Fibroblast of skin of left quadriceps (primary cell): ENCODE measurements at regions not wholly inside any gene's neighbourhood (a gene's known extent, or its start where the extent isn't known, plus 50 kb on each side); places are given as distances from the start of the nearest gene placed in this dataset.

ENCODE experiments used
- DNase-seq, 2 experiments: peaks; one replicate each; pipeline ENCODE4 v3.0.0-alpha.2; 2013; ENCODE audit warnings: low read depth in 2 of 2

DNA sequence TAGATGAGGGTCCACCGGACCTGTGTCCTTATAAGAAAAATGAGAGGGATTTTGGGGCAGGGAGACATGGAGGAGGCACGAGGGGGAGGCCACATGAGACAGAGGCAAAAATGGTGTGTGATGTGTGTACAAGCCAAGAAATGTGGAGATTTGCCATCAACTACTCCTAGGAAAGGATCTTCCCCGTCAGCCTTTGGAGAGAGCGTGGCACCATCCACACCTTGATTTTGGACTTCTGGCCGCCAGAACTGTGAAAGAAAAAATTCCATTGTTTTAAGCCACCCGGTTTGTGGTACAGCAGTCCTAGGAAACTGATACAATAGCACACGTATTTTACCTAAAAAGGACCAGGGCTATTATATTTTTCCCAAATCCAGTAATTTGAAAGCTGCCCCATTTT lies 829.0 kb upstream of the SALL3 start:
- no peak for DNase-seq

DNA sequence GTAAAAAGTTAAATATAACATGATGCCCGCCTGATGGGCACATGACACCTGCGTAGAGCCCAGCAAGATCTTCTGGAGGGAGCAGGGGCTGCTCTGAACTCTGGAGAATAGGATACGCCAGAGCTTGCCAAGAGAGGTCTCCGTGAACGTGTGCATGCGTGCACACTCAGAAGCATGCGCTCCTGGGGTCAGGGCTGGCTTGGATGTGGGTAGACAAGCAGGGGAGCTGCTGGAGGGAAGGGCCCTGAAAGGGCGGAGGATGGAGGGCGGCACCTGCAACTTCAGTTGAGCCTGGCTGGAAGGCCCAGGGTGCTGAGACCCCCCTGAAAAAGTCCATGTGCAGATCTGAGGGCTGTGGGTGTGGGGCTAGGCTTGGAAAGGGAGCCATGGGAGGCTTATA lies 828.4 kb upstream of the SALL3 start:
- no peak for DNase-seq

DNA sequence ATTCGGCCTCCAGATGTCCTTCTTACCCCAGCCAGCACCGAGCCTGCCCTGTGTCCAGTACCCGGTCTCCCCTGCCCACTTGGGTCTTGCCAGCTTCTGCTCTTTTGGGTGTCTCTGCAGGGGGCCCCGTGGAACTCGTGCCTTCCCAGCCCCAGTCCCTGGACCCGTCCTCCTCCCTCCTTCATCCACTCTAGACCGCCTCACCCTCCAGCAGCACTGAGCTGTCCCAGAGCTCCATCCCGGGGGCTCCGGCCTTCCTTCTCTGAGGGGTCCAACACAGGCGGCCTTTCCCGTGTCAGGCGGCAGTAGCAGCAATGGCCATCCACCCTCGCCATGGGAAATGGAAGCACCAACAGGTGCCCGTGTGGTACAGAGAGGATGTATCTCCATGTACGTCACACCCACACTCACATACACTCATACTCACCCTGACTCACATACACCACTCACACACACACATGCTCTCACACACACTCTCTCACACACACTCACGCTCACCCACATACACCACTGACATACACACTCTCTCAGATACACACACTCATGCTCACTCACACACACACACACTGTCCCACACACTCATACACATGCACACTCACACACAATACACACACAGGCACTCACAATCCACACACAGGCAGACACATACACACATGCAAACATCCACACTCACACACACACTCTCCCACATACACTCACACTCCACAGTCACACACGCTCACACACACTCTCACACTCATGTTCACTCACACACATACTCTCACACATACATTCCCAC lies 827.5 kb upstream of the SALL3 start:
- no peak for DNase-seq

DNA sequence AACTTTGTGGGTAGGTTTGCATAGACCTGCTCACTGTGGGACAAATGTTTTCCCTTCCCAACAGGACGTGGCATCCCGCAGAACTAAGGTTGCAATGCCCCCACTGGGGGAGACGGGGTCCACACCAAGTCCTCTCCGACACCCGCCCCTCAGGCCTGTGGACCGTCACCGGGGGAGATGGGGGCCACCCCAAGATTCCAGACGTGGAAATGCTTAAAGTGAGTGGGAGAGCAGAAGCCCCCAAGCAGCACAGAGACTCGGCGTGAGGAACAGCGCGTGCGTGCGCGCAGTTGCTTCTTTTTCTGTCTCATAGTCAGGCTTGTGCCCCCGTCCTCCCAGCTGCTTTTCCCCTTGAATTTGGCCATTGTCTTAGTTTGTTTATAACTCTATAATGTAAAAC lies 826.3 kb upstream of the SALL3 start:
- DNase-seq: no peak

DNA sequence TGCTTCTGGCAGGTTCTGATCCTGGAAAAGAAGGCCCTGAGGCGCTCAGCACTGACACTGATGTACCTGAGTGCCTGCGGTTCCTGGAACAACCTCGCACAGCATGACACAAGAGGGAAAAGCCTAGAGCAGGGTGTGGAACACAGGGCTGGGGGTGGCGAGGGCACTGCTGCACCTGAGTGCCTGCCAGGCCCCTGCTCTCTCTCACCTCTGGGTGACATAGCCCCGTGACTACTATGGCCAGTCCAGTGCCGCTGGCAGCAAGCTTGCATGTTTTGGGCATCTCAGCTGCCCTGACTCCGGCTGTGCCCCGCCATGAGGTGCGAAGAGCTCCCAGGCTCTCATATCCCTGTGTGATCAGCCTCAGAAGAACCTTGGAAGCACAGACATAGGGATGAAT lies 825.2 kb upstream of the SALL3 start:
- no peak for DNase-seq

DNA sequence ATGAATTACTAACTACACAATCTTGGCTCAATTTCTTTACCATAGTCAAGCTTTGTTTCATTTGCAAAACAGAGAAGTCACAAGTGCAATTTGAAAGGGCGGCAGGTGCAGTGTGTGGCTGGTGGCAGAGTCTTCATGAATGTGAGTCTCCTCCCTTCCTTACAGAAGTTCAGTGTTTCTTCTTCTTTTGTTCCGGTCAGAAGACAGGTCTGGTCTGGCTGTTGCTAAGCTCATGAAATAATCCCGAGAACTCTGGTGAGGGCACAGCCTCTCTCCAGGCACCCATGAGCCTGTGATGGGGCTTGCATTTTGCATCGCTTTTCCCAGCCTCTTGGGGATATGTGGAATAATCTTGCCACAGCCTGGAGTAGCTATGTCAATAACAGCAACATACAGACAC lies 824.8 kb upstream of the SALL3 start:
- DNase-seq: no peak

DNA sequence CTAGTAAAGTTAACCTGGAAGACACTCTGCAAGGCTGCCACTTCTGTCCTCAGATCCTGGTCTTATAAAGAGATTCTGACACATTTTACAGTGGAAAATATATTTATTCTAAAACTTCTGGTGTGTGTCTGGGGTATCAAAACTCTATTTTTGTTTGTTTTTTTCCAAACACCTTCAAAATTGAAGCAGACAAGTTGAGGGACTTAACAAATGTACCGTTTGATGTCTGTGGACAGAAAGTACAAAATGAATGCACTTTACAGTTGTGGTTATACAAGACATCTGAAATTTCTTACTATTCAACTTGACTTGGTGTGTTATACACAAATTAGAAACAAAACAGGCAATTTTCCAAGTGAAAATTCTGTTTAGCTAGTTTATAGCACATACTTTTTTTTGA lies 823.2 kb upstream of the SALL3 start:
- no peak for DNase-seq

DNA sequence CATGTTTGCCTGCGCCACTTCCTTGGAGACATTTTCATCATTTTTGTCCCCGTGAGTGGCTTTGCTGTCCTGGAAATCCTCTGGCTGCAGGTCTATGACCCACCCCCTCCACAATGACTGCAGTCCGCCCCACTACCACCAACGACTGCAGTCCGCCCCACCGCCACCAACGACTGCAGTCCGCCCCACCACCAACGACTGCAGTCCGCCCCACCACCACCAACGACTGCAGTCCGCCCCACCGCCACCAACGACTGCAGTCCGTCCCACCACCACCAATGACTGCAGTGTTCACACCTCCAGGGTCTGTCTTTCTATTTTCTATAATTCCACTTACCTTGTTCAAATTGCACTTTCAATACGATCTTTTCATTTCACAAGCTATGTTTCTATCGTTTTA lies 820.7 kb upstream of the SALL3 start:
- DNase-seq: no peak

DNA sequence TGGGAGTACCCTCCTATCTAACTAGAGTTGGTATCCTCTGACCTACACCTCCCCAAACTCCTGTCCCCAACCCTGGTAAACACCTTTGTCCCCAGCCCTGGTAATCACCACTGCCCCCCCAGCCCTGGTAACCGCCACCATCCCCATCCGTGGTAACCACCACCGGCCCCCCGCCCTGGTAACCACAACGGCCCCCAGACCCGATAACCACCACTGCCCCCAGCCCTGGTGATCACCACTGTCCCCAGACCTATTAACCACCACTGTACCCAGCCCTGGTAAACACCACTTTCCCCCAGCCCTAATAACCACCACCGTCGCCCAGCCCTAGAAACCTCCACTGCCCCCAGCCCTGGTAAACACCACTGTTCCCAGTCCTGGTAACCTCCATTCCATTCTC lies 820.2 kb upstream of the SALL3 start:
- DNase-seq: no peak

DNA sequence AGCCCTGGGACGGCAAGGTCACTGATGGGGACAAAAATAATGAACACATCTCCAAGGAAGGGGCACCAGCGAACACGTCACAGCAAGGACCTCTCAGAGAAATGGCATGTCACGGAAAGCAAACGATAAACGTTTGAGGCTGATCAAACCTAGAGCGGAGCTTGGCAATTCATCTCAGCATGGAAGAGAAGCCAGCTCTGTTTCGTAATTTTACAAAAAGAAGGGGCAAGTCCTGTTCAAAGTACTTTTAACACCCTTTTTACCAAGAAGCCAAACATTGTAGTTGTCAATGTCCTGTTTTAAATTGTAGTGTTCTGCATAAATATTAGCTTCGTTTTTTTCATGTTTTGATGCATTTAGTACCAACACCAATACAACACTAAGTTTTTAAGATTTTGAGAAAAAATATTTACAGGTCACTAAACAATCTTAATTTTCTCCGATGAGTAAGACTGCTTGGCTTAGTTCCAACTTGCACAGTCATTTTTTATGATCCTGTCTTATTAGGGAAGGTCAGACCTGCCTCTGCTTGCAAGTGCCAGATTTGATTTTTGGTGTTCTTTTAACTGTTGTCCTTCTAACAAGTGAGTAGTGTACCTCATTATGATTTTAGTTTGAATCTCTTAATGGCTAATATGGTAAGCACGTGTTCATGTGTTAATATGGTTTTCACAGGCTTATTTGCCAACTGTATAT lies 818.5 kb upstream of the SALL3 start:
- DNase-seq: no peak

DNA sequence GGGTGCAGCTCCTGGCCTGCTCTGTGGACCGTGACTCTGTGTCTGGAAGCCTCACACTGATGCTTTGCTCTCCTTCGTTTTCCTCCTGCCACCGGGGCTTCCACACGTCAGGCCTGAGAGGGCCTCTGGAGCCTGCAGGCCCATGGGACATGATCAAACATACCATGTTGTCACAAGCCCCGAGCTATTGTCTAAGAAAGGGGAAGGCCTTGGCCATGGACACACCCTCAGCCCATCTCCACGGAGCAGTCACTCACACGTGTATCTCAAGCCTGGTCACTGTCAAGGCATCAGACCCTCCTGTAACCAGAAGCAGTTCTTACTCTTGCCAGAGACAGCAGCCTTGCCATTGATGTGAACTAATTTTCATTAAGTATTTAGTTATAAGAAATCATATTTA lies 814.1 kb upstream of the SALL3 start:
- no peak for DNase-seq

DNA sequence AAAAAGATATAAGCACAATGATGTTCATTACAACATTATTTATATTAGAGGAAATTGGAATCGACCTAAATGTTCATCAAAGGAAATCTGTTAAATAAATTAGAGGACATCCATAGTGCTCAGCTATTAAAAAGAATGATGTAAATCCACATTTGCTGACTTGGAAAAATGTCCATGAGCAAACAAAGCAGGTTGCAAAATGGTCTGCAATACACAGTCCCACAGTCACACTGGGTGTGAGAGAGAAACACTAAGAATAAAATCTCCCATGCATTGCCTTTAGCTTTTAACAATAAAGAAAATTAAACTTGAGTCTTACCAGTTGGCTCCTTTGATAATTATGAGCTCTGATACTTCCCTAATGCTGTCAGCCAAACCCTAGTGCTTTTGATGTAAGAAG lies 811.1 kb upstream of the SALL3 start:
- no peak for DNase-seq

DNA sequence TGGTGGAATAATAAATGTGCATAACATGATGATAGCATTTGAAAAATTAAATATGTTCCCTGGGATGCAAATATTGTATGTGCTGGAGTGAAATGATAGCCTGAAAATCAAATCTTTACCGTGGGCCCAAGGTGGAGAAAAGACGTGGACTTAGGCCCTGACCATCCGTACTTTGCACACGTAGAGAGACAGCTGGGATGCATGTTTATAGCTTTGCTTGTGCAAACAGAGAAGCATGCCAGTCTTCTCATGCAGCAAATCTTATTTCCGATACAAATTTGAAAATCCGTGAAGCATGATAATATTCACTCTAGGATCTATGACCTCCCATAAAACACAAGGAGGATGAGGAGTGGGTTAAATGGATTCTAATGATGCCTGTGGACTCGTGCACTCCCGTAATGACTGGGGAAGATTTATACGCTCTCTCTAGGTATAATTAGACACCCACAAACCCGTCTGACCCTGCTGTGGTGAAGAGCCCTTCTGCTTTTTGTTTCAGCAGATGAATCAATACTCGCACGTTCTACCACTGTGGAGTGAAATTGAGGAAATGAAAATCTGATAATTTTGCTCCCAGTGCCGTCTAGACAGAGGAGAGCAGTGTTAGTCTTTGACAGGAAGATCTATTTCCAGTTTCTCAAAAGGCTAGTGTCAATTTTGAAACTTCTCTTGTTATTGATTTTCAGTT lies 810.3 kb upstream of the SALL3 start:
- DNase-seq: no peak

DNA sequence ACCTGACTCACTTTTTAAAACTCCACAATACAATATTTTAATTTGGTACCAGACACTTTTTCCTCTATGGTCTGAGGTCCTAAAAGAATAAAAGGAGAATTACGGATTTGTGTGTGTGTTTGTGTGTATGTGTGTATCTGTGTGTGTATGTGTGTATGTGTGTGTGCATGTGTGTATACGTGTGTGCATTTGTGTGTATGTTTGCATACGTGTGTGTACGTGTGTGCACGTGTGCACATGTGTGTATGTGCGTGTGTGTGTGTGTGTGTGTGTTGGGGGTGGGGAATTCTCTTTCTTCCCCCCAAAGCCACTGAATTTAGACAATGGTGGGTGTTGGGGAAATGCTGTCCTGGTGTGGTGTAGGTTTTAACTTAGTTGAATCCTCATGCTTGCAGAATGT lies 807.7 kb upstream of the SALL3 start:
- no peak for DNase-seq

DNA sequence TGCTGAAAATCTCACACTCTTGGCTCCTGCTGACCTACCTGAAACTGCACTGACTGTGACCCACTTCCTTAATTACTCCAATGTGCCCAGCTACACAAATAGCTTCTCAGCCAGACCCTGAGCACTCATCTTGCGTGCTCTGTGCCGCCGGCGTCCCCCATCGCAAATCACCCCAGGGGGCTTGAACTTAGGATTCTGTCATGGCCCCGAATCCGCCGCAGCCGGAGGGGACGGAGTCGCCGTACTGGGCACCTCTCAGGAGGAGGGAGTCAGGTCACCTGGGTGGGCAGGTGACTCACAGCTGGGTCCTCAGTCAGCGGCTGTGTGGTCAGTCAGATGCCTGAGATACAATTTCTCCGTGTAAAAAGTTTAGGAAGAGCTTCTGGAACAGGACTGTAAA lies 804.9 kb upstream of the SALL3 start:
- no peak for DNase-seq

DNA sequence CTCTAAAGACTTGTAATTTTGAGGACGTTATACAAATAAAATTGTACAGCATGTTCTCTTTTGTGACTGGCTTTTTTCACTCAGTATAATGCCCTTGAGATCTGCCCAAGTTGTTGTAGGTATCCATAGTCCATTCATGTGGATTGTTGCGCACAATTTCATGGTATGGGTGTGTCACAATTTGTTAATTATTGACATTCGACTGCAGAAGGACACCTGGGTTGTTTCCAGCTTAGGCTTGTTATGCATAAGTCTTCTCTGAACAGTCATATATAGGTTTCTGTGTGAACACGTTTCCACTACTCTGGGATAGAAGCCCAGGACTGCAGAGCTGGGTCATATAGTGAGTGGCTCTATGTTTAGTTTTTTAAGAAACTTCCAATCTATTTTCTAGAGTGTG lies 800.8 kb upstream of the SALL3 start:
- no peak for DNase-seq

DNA sequence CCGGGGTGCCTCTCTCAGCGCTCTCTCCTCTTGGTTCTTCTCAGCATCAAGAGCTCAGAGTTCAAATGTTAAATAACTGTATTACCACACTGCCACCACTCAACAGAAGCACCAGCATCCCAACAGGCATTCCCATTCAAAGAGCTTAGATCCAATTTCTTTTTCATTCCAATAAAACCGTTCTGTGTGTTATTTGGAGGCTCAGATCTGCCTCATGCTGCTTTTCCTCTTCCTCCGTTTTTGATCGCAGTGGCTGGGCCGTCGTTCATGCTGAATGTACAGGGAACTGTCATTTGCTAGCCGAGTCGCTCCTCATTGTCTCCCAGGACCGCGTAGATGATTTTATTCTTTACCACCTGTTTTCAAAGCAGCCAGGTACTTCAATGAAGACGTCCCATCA lies 798.9 kb upstream of the SALL3 start:
- no peak for DNase-seq

DNA sequence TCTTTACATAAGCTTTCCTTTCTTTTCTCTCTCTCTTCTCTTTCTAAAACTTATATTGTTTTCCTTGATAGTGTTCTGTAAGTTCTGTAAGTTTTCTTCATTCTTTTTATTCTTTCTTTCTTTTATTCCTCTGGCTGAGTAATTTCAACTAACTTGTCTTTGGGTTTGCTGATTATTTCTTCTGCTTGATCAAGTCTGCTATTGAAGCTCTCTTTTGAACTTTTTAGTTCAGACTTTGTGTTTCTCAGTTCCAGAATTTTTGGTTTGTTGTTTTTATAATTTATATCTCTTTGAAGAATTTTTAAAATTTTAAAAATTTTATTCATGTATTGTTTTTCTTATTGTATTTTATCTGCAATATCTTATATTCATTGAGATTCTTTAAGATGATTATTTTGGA lies 795.8 kb upstream of the SALL3 start:
- no peak for DNase-seq

DNA sequence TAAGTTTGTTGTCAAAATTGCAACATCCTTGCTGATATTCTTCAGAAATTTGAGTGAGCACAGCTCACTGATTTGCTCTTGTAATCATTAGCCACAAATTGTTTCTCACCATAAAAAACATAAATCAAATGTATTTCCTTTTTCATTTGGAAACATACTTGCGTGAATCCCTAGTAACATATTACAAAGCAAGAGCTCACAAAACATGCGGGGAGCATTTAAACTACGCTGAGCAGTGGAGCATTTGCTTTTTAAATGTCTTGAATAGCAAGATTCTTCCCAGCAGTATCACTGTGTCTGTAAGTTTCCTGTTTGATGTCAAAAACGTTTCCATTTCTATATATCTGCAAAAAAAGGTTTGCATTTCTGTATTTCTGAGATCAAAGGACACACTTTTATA lies 788.3 kb upstream of the SALL3 start:
- DNase-seq: no peak

DNA sequence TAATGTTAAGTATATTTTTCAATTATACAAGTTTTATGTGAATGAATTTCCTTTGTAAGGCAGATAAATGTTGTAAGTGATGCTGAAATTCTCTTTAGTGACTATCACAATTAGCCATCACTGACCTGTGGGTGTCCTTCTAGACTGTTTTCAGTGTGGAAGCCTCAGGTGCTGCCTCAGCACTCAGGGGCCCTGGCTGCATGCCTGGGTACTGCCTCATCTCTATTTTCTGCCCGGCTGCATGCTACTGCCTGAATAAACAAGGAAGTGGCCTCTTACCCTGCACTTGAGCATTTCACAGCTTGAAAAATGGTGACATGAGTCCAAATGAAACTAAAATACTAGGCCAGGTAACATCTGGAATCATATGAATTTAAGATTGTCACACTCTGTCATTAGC lies 787.6 kb upstream of the SALL3 start:
- DNase-seq: no peak

DNA sequence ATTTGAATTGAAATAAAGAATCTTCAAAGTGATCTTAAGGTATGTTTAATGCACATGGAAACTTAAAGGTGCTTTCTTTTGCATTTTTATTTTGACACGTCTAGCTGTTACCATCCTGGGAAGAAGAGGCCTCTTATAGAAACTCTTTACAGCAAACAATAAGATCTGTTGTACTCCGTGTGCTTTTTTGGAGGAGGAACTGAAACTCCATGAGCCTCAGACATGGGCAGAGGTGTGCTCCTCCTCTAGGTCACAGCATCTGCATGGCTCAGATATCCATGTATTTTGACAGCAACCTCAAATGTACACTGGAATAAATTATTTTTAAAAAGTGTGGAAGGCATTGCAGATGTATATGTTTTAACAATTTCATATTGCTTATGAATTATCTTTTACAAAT lies 783.3 kb upstream of the SALL3 start:
- no peak for DNase-seq

DNA sequence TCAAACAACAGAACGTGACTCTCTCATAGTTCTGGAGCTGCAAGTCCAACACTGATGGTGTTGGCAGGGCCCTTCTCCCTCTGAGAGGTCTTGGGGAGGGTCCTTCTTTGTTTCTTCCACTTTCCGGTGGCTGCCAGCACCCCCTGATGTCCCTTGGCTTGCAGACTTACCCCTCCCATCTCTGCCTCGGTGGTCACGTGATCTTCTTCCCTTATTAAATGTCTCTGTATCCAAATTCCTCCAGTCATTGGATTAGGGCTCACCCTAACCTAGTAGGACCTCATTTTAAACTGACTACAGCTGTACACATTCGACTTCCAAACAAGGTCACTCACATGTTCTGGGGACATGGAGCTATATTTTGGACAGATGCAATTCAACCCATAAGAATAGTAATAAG lies 780.6 kb upstream of the SALL3 start:
- DNase-seq: no peak

DNA sequence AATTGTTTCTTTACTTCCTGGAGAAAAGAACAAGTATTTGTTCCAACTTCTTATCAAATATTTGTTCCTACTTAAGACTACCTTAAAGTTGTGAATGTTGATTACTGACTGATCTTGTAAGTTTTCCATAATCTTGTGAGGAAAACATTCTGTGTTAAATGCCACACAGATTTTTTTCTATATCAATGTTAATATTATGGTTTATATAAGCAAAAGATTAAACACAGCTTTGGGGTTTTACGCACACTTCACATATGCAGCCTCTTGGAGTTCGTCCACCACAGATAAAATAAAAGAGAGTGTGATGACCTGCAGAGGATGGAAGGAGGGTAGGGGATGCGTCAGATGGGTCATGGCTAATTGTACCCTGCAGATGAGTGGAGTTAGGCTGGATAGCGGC lies 780.0 kb upstream of the SALL3 start:
- DNase-seq: no peak
